ENCODE measurements at regions not wholly inside any gene's neighbourhood (a gene's known extent, or its start where the extent isn't known, plus 50 kb on each side); places are given as distances from the start of the nearest gene placed in this dataset.

- TF ChIP-seq CTCF (IDR thresholded peaks at IDR 0.05): no peak
- TF ChIP-seq POLR2A (IDR thresholded peaks at IDR 0.05): no peak
These were observed 860.1 kb downstream of the BCL11A start for GRCh38 chr2:59693231-59693959.

All from Peyer's patch (tissue), 4 donors.